ENCODE measurements at regions not wholly inside any gene's neighbourhood (a gene's known extent, or its start where the extent isn't known, plus 50 kb on each side); places are given as distances from the start of the nearest gene placed in this dataset.
"Not testable (repeated sequence)": the region's sequence is repeated elsewhere in the genome, so short reads cannot be mapped to it uniquely, and the experiment has no call there.

DNA sequence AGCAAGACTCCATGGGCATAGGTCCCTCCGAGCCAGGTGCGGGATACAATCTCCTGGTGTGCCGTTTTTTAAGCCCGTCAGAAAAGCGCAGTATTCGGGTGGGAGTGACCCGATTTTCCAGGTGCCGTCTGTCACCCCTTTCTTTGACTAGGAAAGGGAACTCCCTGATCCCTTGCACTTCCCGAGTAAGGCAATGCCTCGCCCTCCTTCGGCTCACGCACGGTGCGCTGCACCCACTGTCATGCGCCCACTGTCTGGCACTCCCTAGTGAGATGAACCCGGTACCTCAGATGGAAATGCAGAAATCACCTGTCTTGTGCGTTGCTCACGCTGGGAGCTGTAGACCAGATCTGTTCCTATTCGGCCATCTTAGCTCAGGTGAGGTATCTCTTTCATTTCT, 344.1 kb upstream of the ZNF32 start:
- not testable (repeated sequence) for DNase-seq

DNA sequence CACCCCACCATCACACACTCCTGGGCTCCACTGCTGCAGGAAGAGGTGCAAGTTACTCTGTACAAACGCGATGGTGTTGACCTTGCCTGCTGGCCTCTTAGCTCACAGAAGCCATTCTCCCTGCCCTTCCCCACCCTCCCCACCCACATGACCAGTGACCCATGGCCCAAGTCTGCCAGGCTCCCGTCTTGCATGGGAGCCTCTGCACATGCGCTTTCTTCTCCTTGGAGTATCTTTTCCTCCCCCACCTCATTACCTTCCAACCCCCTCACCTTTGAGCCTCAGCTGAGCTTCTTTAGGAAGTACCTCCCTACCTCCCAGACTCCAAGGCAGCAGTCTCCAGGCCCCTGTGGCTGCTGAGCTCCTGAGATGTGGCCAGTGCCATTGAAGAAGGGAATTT, 337.7 kb upstream of the ZNF32 start:
- no peak for DNase-seq

DNA sequence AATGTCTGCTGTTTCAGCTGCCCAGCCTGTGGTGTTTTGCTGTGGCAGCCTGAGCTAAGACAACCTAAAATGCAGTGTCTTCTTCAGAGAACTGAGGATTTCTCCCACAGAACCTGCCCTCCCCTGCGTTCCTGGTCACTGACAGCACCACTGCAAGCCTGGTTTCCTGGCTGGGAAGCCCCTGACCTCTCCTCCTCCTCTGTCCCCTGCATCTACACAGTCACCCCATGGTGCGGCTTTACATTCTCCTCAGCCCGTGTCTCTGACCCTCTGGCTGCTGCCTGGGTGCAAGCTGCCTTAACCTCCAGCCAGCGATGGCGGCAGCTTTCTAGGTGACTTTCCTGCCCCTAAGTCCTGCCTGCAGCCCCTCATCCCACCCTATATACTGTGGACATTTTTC, 337.3 kb upstream of the ZNF32 start:
- no peak for DNase-seq

DNA sequence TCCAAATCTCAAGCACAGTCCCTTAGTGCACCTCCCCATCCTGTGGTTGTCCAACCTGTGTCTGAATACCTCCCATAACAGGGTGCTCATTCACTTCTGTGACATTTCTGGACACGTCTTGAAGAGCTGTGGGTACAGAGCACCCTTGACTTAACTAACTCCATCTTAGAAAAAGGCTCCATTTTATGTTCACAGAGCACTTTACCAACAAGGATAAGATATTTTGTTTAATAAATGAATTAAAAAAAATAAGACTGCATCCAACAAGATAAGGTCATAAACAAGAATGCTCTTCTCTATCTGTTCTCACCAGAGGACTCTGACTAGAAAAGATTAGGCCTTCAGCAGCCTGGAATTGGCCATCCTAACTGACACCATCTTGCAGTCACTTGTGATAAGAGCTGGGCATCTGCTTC, 335.2 kb upstream of the ZNF32 start:
- DNase-seq, result no peak

DNA sequence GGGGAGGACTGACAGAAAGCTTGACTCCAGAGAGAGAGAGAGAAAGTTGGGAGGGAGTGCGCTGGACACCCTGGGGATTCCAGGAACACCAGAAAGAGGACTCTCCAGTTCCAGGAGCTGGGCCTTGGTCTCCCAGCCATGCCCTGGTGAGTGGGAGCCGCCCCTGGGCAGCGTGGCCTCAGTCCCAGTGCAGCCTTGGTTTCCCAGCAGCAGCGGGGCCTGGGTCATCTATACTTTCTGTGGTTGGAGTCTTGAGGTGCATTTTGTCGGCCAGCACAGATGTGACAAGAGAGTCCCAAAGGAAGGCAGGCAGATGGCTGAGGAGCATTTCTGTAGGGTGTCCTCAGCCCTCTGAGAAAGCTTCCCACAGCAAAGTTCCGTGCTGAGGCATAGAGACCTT, 334.7 kb upstream of the ZNF32 start:
- DNase-seq, result no peak

DNA sequence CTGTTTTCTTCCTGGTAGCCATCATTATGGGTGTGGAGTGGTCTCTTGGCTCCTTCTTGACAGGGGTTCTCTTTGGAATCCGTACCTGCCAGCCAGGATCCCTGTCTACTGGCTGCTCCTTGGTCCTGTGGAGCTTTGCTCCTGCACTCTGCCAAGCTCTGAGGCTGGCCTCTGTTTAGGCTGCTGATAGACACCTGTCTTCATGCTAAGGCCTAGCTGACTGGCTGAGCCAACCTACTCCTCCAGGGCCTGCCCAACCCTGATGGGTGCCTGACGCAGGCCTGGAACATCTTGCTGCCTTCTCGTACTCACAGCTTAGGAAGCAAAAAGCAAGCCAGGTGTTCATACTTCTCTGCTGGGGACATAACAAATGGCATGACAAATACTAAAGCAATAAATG, 333.6 kb upstream of the ZNF32 start:
- no peak for DNase-seq

DNA sequence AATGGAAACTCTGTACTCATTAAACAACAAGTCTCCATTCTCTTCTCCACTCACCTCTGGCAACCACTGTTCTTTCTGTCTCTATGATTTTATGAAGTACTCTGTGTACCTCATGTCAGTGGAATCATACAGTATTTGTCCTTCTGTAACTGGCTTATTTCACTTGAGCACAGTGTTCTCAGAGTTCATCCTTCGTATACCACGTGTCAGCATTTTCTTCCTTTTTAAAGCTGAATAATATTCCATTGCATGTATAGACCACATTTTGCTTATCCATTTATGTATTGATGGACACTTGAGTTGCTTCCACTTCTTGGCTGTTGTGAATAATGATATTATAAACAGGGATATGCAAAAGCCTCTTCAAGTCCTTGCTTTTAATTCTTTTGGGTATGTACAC, 333.0 kb upstream of the ZNF32 start:
- DNase-seq, result no peak

DNA sequence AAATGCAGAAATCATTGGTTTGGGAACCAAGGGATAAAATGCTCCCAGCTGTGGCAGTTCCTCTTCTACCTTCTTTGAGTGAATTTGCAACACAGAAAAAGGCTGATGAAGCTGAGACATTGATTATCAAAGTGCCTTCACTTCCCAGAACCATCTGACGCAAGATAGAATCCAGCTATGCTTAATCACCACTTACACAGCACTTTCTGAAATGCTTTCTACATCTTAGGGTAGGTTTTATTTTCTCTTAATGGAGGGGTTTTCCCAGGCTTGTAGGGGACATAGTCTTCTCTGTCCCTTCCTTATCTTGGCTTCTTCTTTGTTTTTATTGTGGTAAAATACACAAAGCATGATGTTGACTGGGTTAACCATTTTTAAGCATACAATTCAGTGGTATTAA, 332.6 kb upstream of the ZNF32 start:
- no peak for DNase-seq

DNA sequence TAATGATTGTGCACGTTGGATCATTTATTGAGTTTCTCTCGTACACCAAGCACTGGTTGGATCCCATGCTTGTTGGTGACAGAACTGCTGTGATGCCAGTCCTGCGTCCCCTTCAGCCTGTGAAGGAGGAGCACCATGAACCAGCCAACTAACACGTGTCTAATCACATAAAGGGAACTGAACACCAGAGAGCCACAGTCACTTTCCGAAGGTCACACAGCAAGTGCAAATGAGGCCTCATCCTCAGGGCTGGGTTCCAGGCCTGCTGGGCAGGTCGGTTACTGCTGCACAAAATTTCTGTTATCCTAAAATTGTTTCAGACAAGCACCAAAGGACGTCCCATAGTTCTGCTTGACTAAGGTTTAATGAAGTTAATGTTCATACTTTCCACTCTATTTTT, 332.0 kb upstream of the ZNF32 start:
- no peak for DNase-seq

DNA sequence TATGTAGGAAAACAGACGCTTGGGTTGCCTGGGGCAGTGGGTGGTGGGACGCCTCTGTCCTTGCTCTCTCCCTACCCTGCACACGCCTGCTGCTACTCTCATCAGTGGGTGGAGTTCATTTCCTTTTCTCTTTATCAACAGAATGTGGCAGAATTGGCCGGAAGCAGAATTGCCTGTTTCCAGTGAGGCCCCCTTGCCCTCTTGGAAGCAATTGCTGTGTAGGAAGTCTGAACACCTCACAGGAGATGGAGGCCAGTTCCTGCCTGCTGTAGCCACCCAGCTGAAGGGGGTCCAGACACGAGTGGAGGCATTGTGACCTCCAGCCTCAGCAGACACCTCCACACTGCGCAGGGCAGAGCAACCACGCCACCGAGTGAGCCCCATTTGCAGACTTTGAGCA, 331.6 kb upstream of the ZNF32 start:
- DNase-seq, result no peak

DNA sequence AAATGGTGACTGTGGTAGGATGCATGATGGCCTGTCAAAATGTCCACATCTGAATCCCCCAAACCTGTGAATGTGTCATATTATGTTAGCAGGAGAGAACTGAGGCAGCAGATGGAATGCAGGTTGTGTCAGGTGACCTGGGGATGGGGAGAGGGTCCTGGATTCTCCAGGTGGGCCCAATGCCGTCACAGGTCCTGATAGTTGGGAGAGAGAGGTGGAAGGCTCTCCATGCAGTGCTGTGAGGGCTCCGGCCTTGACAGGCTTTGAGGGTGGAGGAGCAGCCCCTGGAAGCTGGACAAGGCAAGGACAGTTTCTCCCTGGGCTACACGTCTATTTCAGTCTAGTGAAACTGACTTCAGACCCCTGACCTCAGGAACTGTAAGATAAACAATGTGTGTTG, 330.9 kb upstream of the ZNF32 start:
- no peak for DNase-seq

DNA sequence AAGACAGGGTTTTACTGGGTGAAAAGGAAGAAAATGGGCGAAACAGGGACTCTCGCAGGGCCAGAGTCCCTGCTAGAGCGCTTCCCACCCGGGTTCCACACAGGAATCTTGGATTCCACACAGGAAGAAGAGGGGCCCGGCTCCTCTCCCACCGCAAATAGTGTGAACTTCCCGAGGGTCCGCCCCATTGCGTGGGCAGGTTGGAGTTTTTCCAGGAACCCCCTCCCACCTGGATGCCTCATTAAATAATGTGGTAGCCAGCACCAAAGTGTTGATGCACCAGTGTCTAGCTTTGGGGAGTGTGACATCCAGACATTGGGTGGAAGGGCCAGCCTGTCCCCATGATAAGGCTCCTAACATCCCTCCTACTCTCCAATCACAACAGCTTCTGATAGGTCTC, 330.3 kb upstream of the ZNF32 start:
- no peak for DNase-seq

DNA sequence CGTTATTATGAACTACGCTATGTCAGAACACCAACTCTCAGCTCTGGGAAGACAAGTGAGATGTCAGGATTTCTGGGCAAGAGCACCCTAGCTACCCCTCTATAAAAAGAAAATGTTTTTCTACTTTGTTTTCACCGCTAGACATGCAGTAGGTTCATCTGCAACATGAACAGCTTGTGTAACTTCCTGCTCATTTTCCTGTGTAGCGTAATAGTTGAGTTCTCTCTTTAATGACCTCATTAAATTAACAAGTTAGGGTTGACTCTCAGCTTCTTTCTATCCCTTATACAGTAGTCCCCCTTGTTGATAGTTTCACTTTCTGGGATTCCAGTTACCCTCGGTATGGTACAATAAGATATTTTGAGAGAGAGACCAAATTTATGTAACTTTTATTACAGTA, 329.4 kb upstream of the ZNF32 start:
- DNase-seq, result no peak

DNA sequence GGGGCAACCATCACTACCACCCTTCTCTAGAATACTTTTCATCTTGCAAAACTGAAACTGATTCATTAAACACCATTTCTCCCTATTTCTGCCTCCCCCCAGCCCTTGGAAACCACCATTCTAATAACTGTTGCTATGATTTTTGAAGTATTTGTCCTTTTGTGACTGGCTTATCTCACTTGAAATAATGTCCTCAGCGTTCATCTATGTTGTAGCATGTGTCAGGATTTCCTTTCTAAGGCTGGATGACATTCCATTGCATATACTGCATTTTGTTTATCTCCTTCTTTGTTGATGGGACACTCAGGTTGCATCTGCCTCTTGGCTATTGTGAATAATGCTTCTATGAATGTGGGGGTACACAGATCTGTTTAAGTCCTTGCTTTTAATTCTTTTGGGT, 327.6 kb upstream of the ZNF32 start:
- no peak for DNase-seq

DNA sequence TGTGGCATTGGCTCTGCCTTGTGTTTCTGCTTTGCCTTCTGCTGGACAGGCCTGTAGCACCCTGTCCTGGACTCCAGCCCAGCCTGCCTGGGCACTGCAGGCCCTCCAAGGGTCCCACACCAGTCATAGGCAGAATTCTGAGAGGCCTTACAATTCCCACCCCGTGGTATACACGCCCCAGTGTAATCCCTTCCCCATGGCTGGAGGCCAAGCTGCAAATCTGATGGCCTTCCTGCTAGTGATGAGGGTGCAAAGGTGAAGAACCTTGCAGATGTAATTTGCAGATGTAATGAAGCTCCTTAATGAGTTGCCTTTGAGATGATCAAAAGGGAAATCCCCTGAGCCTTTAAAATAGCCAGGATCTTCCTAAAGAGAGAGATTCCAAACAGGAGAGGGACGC, 325.1 kb upstream of the ZNF32 start:
- DNase-seq, result no peak

DNA sequence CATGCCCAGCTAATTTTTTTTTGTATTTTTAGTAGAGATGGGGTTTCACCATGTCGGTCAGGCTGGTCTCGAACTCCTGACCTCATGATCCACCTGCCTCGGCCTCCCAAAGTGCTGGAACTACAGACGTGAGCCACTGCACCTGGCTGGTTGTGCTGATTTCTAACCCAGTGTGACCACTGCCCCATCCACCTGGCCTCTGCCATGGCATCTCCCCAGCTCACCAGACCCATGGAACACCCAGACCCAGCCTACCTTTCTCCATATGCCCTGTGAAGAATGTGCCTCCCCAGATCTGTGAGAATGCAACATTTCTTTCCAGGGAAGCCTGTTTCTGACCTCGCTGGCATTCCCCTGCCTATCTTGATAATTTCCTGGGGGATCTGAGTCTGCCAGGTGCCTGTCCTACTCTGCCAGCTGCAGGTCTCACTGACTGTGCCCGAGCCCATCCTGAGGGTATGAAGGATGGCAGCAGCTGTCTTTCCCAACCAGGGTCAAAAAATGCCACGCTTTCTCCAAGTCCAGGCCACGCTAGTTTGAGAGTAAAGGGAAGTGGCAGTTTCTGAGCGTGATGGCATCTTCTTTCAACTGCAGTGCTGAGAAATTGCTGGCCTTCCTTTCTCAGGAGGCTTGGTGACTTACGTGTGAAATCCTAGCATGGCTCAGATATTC, 324.4 kb upstream of the ZNF32 start:
- DNase-seq, result no peak

DNA sequence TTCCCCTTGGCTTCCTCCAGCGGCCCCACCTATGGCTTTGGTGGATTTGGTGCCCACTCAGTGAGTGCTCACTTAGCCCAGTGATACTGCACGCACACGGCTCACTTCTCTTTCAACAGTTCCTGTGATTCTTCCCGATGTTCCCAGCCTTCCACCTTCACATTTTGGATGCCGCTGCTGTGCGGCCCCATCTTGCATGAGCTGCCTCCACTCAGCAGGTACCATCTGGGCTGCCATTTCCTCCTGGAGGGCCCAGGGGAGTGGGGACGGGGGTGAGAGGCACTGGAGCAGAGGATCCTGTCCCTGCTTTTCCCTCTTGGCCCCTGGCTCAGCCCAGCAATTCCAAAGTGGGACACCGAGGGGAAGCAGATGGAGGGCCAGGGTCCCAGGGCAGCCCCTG, 323.3 kb upstream of the ZNF32 start:
- no peak for DNase-seq

DNA sequence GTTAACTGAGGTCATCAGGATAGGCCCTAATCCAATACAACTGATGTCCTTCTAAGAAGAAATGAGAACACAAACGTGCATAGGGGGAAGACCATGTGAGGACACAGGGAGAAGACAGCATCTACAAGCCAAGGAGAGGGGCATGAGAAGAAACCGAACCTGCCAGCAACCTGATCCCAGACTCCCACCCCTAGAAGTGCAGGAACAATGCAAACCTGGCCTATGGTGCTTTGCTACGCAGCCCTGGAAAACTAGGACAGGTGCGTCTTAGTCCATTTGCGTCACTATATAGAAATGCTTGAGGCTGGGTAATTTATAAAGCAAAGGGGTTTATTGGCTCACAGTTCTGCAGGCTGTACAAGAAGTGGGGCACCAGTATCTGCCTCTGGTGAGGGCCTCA, 322.6 kb upstream of the ZNF32 start:
- DNase-seq, result no peak

DNA sequence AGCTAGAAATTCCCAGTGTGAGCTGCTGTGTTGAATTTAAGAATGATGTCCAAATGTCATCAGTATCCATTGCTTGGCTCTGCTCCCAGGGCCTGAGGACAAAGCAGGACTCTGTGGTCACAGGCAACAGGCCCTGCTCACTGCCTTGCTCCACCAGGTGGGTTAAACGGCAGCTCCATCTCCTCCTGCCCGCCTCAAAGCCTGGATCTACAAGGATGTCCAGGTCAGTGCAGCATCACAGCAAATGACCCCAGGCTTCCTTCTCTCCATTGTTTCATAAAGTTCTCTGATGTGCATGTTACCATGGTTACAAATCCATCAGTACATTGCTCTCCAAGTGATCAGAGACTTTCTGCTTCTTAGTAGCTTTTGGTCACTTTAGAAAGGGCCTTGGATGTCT, 322.0 kb upstream of the ZNF32 start:
- no peak for DNase-seq

DNA sequence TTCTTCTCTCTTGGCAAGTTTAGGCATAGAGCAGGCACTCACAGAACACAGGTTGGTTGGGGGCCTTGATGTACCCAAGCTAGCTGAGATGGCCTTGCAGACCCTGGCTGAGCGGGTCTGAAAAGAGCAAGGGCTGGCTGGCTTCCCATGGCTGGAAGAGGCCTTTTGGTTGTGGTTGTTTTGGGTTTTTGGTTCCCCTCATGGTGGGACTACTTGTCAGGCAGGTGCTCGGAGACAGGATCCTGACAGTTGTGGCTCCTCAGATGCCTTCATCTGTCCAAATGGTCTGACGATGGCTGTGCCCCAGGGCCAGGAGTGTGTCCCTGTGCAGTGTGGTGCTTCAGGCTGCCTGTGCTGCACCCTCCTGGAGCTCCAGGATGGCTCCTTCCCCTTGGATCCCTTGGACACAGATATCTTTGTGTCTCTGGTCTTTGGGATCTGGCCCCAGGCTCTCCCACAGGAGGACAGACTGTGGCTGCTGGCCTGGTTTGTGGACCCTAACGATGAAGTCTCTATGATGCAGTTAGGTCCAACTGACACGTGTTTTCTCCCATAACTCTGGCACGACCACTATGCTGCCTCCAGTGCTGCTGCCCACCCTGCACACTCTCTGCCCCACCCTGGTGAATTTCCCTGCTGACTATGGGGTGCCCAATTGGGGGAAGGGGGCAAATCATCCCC, 321.5 kb upstream of the ZNF32 start:
- DNase-seq, result no peak

DNA sequence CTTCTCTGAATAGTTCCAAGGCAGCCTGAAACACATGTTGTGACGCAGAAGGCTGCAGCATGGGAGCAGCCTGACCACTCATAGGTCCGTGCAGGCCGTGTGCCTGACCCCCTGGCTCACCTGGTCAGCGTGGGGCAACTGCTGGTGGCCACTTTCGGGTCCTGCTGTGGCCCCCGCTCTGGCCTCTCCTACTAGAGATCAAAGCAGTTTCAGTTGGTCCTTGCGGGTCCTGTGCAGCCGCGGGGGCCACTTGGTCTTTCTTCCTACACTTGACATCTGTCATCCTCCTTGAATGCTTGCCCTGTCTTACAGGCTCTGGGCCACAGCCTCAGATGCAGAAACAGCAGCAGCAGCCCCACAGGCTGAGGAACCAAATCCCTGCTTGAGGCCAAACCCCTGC, 320.8 kb upstream of the ZNF32 start:
- no peak for DNase-seq

DNA sequence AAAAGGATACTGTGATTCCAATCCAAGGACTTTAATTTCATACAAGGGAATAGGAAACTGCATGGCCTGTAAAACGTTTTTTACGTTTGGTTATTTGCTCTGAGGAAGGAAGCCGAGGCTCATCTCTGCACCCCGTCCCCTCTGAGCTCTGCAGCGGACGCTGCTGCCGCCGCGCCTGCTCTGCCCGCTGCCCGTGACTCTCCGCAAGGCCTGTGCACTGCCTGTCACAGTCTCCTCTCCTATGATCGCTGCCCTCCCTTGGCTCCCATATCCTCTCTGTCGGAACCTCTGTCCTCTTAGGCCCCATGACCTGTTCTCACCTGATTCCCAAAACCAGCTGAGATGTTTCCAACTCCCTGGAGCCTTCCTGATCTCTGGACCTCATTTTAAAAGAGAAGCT, 320.3 kb upstream of the ZNF32 start:
- DNase-seq, result no peak

DNA sequence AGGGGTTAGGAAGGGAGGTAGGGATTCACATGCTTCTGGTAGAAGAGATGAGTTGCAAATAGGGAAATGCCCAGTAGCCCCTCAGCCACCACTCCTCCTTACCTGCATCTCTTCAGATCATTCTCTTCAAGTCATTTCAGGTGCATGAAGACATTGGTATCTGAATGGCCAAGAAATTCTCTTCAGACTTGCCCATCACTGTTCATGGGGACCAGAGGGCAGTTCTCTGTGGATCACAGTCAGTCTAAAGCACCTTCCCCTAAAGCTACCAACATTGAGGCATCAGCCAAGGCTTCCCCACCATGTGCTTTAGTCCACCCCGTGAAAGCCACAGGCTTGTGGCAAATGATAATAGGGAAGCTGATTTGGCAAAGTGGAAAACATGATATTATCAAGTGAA, 319.4 kb upstream of the ZNF32 start:
- no peak for DNase-seq

DNA sequence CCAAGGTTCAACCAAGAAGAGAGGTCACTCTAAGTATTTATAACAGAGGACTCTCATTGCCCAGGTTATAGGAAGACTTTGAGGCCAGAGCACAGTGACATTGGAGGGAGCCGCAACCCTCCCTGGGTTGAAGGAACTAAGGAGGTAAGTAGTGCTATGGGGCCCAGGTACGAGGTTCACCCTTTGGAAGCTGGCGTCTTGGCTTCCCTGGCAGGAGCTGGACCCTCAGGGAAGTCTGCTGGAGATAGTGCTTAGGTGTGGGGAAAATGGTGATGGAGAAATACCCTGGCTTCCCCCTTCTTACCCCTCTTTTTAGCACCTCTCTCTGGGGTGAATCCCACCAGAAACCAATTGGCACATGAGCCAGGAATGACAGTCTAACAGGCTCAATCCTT, 317.9 kb upstream of the ZNF32 start:
- DNase-seq, result no peak

DNA sequence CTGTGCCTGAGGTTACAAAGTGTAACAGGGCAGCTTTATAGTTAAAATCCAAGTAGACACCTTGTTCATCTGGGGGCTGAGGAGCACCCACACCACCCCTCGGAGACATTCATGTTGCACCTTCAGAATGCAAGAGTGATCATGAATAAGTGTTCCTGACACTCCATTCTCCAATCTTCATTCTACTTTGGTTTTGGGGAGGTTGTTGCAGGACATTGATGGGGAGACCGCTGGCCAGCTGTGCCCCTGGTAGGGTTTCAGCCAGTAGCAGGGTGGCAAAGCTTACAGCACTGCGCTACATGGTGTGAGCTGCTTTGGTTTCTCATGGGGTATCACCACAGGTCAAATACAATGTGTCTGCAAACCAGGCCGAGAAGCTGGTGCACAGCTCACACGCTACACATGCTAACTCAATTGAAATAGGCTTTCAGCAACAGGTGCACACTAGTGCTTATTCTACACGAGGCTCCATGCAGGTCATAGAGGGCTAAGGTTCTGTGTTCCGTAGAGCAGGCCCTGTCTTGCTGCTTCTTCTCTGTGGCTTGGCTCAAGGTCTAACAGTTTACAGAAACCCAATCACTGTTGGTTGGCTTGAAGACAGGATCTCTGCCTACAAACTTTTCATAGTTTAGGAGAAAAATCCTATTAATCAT, 317.4 kb upstream of the ZNF32 start:
- no peak for DNase-seq
